ENCODE measurements at regions not wholly inside any gene's neighbourhood (a gene's known extent, or its start where the extent isn't known, plus 50 kb on each side); places are given as distances from the start of the nearest gene placed in this dataset.

DNA sequence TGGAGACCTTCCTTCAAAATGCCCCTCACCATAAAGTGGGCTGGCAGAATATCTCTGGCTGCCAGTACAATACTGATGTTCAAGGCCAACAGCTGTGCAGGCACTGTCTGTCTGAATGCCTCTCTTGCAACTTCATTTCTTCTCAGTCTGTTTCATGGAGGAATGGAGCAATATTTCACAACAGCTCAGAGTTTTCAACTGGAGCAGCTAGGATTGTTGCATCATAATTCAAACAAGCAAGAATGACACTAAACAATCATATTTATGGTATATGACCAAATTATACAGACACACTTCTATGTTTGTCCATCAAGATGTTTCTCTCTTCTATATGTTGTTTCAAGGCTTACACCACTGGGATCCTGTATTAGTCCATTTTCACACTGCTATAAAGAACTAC is 444.2 kb downstream of the LRATD1 start:
- no peak for TF ChIP-seq POLR2A (IDR thresholded peaks at IDR 0.05; ENCODE audit: low read depth, low read length)
- no peak for DNase-seq (ENCODE audit: insufficient read length, low spot score)
- FAIRE-seq, result no peak

DNA sequence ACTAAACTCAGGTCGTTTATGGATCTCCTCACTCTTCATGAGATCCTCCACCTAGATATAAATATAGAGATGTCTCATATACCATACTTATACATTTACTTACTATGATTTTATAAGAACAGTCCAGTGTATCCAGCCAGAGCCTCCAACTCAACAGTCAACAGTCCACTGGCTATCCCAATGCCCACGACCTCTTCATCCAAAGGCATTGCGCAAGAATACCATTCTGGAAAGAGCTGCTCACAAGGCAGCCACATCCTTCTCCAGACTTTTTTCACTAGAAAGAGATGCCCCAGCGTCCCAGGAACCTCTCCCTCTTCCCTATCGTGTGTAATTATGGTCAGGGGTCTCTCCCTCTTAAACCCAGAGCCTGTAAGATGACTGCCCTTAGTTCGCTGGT is 448.8 kb downstream of the LRATD1 start:
- DNase-seq (ENCODE audit: insufficient read length, low spot score) (no peak), FAIRE-seq (no peak)

DNA sequence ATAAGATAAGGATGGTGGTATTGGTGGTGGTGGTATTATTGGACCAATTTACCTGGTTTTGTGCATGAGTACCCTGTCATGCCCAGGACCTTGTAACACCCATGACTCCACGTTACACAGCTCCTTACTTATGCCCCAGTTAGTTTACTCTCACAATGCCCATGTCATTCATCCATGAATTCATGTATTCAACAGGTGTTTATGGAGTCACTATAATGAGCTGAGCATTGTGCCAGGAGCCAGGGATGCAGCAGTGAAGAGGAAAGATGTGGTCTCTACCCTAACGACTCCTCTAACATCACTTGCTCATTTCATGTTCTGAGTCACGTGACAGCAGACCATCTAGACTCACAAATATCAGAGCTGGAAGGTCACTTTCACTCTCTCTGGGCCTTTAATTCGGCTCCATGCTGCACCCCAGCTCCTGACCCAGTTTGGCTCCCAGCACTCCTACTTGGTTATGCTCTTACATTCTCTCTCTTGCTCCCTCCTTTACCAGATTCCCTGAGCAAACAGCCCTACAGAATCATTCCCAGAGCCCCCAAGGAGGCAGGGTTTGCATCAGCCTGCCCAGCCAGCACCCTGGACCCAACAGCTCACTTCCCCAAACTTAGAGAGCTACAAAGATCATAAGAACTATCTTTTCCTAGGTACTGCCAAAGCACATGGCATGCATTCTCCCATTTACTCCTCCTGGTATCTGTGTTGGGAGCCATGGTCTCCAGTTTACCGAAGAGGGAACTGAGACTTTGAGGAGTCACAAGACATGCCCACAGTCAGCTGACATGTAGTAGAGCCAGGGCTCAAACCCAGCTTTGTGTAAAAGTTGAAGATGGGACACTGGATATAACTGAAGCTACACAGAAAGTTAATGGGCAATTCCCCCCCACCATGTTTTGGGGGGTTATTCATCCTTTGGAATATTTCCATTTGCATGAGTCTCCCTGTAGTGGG is 449.9 kb downstream of the LRATD1 start:
- FAIRE-seq (no peak), DNase-seq (ENCODE audit: insufficient read length, low spot score) (no peak)
- TF ChIP-seq POLR2A (IDR thresholded peaks at IDR 0.05; ENCODE audit: low read depth, low read length), result no peak

More for the DNA sequence above, 448.8 kb downstream of the LRATD1 start:
- no peak for TF ChIP-seq POLR2A (IDR thresholded peaks at IDR 0.05; ENCODE audit: low read depth, low read length)

DNA sequence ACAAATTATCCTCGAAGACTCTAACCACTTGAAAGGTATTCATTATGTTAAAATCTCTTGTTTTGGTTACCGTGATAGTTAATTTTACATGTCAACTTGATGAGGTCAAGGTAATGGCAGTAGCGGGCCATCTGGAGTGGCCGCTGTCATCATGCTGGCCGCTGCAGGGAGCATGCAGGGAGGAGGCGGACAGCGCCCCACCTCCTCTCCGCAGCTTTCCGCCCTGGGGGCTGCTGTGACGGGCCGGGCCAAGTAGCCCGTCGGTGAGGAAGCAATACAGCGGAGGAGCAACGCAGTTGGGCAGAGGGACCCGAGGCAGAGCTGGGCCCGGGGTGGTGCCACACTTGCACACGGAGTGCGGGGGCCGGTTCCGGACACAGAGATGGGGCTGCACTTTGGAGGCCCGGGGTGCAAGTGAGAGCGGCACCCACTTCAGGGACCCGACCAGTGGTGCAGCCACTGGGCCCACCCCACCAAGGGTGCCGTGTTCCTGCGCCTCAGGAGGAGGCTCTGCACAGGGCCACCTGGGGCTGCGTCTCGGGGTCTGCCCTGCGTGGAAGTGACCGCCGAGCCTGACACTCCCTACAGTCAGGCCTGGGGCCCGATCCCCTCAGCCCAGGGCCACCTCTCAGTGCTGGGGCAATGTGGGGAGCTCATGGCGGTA is 452.4 kb downstream of the LRATD1 start:
- no peak for TF ChIP-seq POLR2A (IDR thresholded peaks at IDR 0.05; ENCODE audit: low read depth, low read length)
- no peak for DNase-seq (ENCODE audit: insufficient read length, low spot score)
- no peak for FAIRE-seq

DNA sequence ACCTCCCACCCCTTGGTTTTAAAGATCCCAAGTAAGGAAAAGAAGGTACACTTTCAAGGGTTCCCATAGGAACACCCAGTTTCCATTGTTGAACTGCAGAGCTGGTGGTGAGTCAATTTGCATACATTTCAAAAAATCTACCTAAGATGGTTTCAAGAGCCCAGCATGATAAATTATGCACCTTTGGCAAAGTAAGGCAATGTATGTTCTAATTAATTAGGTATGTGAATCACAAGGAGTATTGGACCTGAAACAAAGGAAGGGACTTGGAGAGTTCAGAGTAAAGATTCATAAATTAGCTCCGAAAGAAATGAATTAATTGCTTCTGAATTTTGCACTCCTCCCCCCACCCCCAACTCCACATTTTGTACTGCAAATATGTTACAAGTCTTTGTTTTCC is 459.7 kb downstream of the LRATD1 start:
- TF ChIP-seq POLR2A (IDR thresholded peaks at IDR 0.05; ENCODE audit: low read depth, low read length), result no peak
- DNase-seq (ENCODE audit: insufficient read length, low spot score) (no peak), FAIRE-seq (no peak)

DNA sequence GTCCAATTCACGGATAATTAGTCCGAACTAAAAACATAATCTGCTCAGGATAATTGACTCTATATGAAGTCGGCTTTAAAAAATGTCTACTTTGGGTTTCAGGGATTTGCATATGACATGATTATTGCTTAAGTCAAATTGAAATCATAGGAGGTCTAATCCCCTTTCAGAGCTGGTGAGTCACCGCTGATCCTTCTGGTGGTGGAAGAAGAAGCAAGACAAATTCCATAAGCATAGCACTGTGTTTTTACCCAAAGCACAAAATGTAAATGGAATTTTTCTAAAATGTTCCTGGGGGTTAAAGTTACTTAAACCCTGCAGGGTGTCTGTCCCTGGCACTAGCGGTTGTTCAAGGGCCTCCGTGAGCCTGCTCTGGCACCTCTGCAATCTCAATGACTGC is 460.2 kb downstream of the LRATD1 start:
- no peak for TF ChIP-seq POLR2A (IDR thresholded peaks at IDR 0.05; ENCODE audit: low read depth, low read length)
- FAIRE-seq (no peak), DNase-seq (ENCODE audit: insufficient read length, low spot score) (no peak)

DNA sequence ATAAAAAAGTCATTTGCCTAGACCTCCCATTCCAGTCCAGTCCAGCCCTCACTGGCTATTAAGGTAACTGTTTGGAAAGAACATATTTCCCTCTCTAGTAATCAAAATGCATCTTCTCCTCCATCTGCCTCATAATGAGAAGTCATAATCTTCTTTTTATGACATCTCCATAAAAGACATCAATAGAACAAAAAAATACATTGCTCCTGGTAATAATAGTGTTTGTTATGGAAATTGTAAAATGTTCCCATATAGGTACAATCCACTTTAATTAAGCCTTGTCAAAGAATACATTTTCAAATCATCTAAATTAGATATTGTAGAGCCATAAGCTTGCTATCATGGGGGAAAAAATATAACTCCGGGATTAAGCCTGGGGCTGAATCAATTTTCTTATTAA is 461.6 kb downstream of the LRATD1 start:
- FAIRE-seq (no peak), DNase-seq (ENCODE audit: insufficient read length, low spot score) (no peak)
- no peak for TF ChIP-seq POLR2A (IDR thresholded peaks at IDR 0.05; ENCODE audit: low read depth, low read length)

DNA sequence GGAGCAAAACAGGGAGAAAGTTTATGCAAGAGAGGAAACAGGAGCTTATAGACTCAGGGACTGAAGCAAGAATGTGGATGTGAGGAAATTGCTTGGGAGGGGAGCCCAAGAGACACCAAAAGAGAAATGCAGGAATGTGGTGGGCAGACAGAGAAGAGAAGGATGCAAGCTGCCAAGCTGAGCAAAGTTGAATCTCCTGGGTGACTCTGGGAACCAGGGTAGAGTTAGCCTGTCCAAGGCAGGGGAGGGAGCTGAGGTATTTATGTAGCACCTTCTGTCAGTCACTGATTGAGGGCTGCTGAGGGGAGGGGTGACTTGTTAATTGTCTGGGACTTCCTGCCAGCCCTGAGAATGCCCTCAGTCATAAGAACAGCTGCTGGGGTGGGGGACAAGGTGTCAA is 464.3 kb downstream of the NBAS start:
- FAIRE-seq (no peak), DNase-seq (ENCODE audit: insufficient read length, low spot score) (no peak)
- no peak for TF ChIP-seq POLR2A (IDR thresholded peaks at IDR 0.05; ENCODE audit: low read depth, low read length)

DNA sequence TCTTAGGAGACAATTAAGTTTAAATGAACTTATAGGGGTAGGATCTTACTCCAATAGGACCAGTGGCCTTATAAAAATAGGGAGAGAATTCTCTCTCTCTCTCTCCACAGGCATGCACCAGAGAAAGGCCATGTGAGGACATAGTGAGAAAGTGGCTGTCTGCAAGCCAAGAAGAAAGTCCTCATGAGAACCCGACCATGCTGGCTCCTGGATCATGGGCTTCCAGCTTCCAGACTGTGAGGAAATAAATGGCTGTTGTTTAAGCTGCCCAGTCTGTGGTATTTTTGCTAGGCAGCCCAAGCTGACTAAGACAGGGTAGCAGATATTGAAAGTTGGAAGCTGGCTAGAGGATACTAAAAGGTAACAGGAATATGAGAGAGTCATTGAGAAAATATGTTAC is 454.0 kb downstream of the NBAS start:
- FAIRE-seq, result no peak
- TF ChIP-seq POLR2A (IDR thresholded peaks at IDR 0.05; ENCODE audit: low read depth, low read length), result no peak
- no peak for DNase-seq (ENCODE audit: insufficient read length, low spot score)

DNA sequence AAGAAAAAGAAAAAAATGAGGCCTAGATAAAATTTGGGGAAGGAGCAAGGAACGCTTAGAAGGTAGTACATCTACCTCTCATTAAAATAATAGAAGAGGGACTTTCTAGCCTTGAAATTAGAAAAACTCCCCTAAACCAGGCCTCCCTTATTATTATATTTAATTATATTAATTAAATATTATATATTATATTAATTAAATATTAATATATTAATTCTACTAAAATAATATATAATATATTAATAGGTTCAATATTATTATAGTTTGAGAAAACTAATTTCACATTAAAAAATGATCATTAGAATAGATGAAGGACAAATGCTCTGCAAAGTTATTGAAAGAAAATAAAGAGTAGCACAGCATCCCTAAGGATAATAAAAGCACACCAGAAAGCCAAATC is 449.4 kb downstream of the NBAS start:
- no peak for DNase-seq (ENCODE audit: insufficient read length, low spot score)
- TF ChIP-seq POLR2A (IDR thresholded peaks at IDR 0.05; ENCODE audit: low read depth, low read length), result no peak
- no peak for FAIRE-seq

DNA sequence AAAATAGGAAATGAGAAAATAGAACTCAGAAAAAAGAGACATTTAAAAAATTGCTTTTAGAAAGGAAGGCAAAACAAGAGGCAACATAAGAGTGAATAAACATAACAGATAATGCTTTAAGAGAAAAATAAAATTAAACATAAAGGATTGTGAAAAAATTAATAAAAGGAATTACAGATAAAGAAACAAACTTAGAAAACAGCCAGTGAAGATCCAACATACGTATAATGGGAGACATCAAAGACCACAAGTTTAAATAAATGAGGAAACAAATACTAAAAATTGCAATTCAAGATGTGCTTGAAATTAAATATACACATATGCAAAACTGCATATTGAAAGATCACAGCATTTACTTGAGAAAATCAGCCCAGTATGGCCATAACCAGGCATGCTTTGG is 448.9 kb downstream of the NBAS start:
- DNase-seq (ENCODE audit: insufficient read length, low spot score), result no peak
- FAIRE-seq, result no peak

DNA sequence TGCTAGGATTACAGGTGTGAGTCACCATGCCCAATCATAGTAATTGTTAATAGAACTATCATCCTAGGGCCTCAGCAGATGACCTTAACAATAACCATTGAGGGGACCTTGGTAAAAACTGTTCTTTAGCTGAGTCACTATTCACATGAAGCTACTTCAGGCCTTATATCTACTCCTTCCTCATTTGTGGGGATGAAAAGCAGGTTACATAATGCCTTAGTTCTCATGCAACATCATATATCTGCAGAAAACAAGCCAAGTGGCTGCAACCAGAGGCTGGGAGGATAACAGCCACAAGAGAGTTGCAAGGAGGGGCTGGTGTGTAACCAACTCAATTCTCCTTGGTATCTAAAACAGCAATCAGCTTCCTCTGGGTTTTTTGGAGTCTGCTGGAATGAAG is 445.4 kb downstream of the NBAS start:
- no peak for TF ChIP-seq POLR2A (IDR thresholded peaks at IDR 0.05; ENCODE audit: low read depth, low read length)
- FAIRE-seq, result no peak
- DNase-seq (ENCODE audit: insufficient read length, low spot score), result no peak

More for the DNA sequence above, 448.9 kb downstream of the NBAS start:
- no peak for TF ChIP-seq POLR2A (IDR thresholded peaks at IDR 0.05; ENCODE audit: low read depth, low read length)

DNA sequence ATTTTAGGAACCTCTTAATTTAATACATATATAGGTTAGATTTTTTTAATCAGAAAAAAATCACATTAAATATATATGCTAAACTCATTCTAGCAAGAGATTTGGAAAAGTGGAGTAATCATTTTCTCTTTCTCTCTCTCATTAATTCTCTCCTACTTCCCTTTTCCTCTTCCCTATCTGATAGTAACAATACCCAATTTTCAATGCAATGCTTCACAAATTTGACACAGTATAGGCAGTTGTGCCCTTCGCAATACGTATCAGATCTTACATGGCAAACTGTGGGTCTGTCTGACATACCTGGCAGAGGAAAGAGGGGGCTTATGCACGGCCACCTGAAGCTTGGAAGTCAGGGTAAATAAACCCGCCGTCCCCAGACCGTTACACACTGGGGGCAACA is 444.3 kb downstream of the NBAS start:
- no peak for TF ChIP-seq POLR2A (IDR thresholded peaks at IDR 0.05; ENCODE audit: low read depth, low read length)
- DNase-seq (ENCODE audit: insufficient read length, low spot score) (no peak), FAIRE-seq (no peak)
